Activated naive CD4-positive, alpha-beta T cell treated with anti-CD3 and anti-CD28 coated beads, Interleukin-2, amount 50 U/mL, for 16 hours (primary cell): ENCODE measurements at regions not wholly inside any gene's neighbourhood (a gene's known extent, or its start where the extent isn't known, plus 50 kb on each side); places are given as distances from the start of the nearest gene placed in this dataset.

Source experiments
- DNase-seq: peaks from one replicate; pipeline ENCODE4 v3.0.0-alpha.2; 2020

DNA sequence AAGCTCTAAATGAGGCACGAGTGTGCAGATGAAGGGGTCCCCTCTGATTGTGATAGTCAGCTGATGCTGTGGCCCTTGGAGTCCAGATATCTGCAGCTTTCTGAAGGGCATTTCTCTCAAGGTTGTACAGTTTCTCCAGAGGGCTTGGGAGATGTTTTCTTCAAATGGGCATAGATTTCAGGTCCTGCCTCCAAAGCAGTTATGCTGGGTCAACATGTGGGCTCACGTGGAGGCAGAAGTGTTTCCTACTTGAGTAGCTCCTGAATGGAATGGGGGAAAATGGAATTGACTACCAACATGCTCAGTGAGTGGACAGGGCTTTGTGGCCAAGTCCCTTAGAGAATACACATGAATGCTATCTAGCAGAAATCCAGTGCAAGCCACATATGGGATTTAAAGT is 360.7 kb downstream of the SAMD5 start:
- no peak for DNase-seq

- no peak for DNase-seq
Measured at GRCh38 chr6:147869869-147870268, 361.4 kb downstream of the SAMD5 start.

GRCh38 chr6:147870506-147871110 is 362.1 kb downstream of the SAMD5 start:
- no peak for DNase-seq

DNA sequence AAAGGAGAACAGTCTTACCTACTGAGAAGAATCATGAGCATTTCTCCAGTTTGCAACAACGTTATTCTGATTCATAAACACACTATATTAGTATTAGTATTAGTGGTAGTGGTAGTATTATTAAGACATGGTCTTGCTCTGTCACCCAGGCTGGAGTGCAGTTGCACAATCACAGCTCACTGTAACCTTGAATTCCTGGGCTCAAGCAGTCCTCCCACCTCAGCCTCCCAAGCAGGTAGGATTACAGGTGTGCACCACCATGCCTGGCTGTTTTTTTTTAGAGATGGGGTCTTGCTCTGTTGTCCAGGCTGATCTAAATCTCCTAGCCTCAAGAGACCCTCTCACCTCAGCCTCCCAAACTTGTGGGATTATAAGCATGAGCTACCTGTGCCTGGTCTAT is 363.5 kb downstream of the SAMD5 start:
- DNase-seq: no peak

GRCh38 chr6:147873816-147874215 is 365.3 kb downstream of the SAMD5 start:
- no peak for DNase-seq

DNA sequence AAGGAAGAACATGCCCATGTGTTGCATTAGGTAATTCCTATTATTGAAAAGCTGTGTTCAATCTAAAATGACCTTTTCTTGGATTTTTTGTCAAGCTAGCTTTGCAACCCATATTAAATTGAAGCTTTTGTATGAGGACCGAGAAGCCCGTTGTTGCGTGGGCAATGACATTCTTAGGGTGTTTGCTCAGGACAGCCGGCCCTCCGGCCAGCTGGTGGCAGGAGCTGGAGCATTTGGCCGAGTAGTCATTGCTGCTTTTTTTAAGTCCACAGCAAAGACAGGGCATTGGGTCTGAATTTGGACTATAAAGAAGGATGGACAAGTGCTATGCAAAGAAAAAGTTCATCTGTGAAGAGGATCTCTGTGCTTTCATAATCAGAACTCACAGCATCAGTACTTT is 365.8 kb downstream of the SAMD5 start:
- no peak for DNase-seq

GRCh38 chr6:147879031-147879580 is 370.6 kb downstream of the SAMD5 start:
- DNase-seq: no peak

GRCh38 chr6:147881432-147881831 is 372.9 kb downstream of the SAMD5 start:
- DNase-seq: no peak

GRCh38 chr6:147888374-147888773 is 379.9 kb downstream of the SAMD5 start:
- DNase-seq: no peak

GRCh38 chr6:147891671-147892070 is 383.2 kb downstream of the SAMD5 start:
- DNase-seq: no peak

DNA sequence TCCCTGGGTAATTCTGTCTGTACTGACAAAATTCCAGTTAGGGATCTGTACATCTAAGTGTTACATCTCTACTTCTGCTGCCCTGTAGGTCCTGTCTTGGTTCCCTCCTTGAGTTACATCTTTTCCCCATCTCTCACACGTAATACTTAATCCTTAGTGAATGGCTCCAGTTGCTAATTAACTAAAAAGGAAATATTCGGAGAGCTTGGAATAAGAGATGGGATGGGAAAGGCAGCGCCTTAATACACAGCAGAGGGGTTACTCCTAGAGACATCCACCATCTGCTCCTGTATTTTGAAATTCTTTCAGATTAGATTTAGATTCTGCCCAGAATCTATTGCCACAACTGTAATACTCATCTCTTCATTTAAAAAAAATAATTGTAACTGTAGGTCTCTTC is 384.0 kb downstream of the SAMD5 start:
- DNase-seq: no peak

GRCh38 chr6:147895272-147895671 is 386.8 kb downstream of the SAMD5 start:
- DNase-seq: no peak

DNA sequence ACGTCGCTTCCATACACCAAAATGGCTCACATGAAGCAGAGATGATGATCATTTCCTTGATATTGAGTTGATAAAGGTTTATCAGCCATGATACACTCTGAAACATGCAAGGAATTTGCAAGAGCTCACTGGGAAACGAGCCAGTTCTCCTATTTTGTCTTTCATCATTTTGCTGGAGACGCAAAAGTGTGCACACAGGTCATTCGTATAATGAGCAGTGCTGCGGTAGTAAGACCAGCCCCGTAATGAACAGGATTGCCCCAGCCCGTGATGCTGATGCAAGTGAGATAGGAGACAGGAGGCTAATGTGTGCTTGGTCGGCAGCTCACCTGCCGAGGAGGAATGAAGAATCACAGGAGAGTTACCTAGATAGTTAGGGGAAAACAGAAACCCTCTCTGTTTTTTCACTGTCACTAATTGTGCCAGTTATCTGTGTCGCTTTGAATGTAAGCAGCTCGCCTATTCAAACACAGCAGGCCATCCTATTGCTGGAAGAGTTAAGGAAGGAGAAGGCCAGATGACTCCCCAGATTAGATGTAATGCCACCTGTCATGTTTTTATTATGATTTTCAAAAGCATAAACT is 391.8 kb downstream of the SAMD5 start:
- no peak for DNase-seq

DNA sequence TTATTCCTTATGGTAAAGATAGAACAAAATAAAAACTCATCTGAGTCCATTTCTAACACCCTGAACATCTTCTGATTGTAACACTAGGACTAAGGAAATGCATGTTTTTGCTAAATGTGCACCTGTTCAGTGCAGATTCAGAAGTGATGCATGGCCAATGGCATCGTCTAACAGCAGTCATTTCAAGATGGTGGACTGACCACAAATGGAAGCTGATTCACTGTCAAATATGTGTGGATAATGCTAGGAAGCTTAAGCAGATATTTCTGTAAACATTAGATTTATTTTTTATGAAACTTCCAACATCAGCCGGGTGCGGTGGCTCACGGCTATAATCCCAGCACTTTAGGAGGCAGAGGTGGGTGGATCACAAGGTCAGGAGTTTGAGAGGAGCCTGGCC is 394.8 kb downstream of the SAMD5 start:
- no peak for DNase-seq

DNA sequence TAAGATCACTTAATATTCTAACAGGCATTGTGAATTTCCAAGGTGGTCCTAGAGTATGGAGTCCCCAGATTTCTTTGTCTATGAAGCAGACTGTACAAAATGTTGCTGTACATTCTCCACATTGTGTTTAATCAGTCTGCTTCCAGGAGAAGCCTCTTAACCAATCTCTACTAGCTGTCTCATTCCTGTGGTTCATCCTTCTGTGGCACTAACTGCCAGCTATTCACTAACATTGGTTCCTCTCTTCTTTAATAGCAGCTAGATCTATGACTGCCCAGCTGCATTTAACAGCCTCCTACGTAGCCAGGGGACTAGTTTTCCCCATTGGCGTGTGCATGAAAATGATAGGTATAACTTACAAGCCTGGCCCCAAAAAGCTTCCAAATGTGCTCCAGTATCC is 395.4 kb downstream of the SAMD5 start:
- no peak for DNase-seq

- DNase-seq: no peak
Measured at GRCh38 chr6:147904416-147904815, 395.9 kb downstream of the SAMD5 start.

- no peak for DNase-seq
Measured at GRCh38 chr6:147905711-147906110, 397.2 kb downstream of the SAMD5 start.

DNA sequence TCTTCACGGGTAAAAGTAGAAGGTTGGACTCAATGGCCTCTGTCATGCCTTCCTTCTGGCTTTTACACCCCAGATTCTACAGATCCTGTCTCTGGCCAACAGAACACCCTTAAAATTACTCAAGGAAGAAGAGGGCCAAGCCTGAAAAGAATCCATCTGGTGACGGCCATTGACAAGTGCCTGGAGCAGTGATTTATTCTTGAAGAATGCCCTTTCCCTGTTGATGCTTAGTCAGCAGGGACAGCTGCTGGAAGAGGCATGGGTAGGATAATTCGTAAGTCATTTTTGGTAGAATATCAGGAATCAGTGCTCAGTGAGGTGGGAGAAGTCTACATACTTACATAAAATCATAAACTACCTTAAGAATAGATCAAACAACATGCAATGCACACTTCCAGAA is 397.9 kb downstream of the SAMD5 start:
- DNase-seq: no peak

DNA sequence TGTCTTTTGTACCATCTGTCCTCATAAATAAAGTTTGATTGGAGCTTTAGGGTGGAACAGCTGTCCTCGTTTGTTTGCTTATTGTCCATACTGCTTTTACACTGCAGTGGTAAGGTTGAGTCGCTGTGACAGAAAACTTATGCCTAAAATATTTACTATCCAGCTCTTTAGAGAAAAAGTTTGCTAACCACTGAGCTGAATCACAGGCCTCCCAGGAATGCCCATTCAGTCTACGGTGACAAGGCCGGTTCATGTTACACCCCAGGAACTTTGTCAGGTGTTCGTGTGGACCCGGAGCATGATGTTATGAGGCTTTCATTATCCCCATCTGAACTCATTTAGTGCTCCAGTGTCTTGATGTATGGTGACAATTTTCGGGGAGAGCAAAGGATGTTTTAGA is 401.1 kb downstream of the SAMD5 start:
- DNase-seq: no peak

GRCh38 chr6:147910281-147910680 is 401.8 kb downstream of the SAMD5 start:
- DNase-seq: no peak

DNA sequence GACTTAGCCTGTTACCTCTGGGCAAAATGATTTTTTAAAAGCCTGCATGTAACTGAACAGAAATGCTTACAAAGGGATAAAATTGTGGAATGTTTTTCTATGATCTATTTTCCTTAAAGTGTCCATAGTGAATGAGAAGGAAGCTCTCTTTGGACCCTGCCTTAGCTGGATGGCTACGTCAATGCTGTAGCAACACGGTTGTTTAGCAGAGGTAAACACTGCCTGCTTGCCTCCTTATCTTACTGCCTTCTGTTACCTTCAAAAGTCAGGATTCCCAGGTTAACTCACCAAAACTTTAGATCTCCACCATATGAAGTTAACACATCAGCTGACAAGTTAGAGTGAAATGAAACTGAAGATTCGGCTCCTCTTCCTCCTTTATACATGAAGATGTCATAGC is 402.6 kb downstream of the SAMD5 start:
- DNase-seq: no peak

DNA sequence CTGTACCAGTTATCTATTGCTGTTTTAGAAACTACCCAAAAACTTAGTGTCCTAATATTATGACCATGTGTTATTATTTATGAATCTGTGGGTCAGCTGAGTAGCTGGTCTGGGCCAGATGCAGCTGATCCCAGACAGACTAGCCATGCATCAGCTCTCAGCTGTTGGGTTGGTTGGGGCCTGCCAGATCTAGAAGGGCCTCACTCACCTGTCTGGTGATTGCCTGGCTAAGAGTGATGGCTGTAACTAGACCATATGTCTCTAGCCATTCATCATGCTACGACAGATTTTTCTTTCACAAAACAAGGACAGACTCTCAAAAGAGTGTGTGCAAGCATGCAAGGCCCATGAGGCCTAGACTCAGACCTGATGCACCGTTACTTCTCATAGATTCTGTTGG is 403.2 kb downstream of the SAMD5 start:
- DNase-seq: no peak

DNA sequence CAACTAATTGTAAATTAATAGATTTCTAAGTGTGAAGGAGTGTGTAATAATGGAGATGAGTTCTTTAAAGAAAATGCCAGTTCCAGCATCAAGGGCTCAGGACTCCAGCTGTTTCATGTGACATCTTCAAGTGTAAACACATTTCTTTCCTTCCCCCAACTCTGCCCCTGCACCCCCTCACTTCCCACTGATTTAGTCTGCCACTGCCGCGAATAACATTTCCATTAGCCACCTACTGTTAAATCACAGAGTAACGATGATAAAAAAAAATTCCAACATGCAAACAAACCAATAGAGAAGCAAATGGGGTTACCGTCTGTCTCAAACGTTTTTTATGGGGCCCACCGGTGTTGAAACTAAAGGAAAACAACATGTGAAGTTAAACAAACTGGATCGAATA is 414.3 kb downstream of the SAMD5 start:
- no peak for DNase-seq

GRCh38 chr6:147924598-147924997 is 416.1 kb downstream of the SAMD5 start:
- no peak for DNase-seq

GRCh38 chr6:147925826-147926225 is 416.8 kb upstream of the SASH1 start:
- no peak for DNase-seq
